Activated T-helper 1 cell treated with anti-CD3 and anti-CD28 coated beads, Interleukin-12 subunit alpha, Interleukin-12 subunit beta, Interleukin-2, Interleukin-4 antibody, amounts not matched to agents 30 ng/mL and 10 ng/mL and 1 ng/mL, durations not matched to agents 14 hours and 24 hours and 36 hours (primary cell): ENCODE measurements at regions not wholly inside any gene's neighbourhood (a gene's known extent, or its start where the extent isn't known, plus 50 kb on each side); places are given as distances from the start of the nearest gene placed in this dataset.
"Not testable (repeated sequence)": the region's sequence is repeated elsewhere in the genome, so short reads cannot be mapped to it uniquely, and the experiment has no call there.

Experiments
- DNase-seq: peaks from one replicate; pipeline ENCODE4 v3.0.0; 2021; ENCODE audit warnings: low spot score
- H3K27ac Mint-ChIP-seq: one replicate; pipeline ENCODE4 v1.8.0; 2021; ENCODE audit warnings: mild to moderate bottlenecking, mixed read lengths
- H3K27me3 Mint-ChIP-seq: one replicate; pipeline ENCODE4 v1.8.0; 2022; ENCODE audit warnings: mild to moderate bottlenecking, moderate library complexity, mixed read lengths; ENCODE audit not compliant: insufficient read depth
- H3K36me3 Mint-ChIP-seq: one replicate; pipeline ENCODE4 v1.8.0; 2021; ENCODE audit warnings: low read depth, mixed read lengths
- H3K4me1 Mint-ChIP-seq: one replicate; pipeline ENCODE4 v1.8.0; 2021; ENCODE audit warnings: low read depth, mixed read lengths
- H3K4me3 Mint-ChIP-seq: one replicate; pipeline ENCODE4 v1.8.0; 2021; ENCODE audit warnings: mild to moderate bottlenecking, moderate library complexity, mixed read lengths
- H3K9me3 Mint-ChIP-seq: one replicate; pipeline ENCODE4 v1.8.0; 2021; ENCODE audit warnings: mixed read lengths
- intact Hi-C: fragments of 100-400 bp; cut with micrococcal nuclease; formaldehyde crosslinking; loops from one replicate; pipeline ENCODE4 v1.15.1; 2024

- Mint-ChIP-seq H3K4me3 (no peak overlapping the region), H3K9me3 (no peaks in the 10 kb centered on the region), H3K36me3 (no peaks in the 10 kb centered on the region), H3K27ac (no peak overlapping the region), H3K27me3 (no peaks in the 10 kb centered on the region), H3K4me1 (no peaks in the 10 kb centered on the region)
- intact Hi-C loops, result no loop called here
- DNase-seq, result no peak
Observed at GRCh38 chr2:167783261-167784083, 463.9 kb downstream of the STK39 start.

- intact Hi-C loops, H3K4me1 Mint-ChIP-seq, H3K27me3 Mint-ChIP-seq, H3K27ac Mint-ChIP-seq, H3K4me3 Mint-ChIP-seq, H3K36me3 Mint-ChIP-seq, DNase-seq, H3K9me3 Mint-ChIP-seq: not testable (repeated sequence)
Observed at GRCh38 chr2:167781629-167782028, 465.8 kb downstream of the STK39 start.

- Mint-ChIP-seq H3K36me3 (no peaks in the 10 kb centered on the region), H3K4me3 (no peak overlapping the region), H3K4me1 (no peaks in the 10 kb centered on the region), H3K27ac (no peak overlapping the region), H3K9me3 (no peaks in the 10 kb centered on the region), H3K27me3 (peaks cover 1% of the 10 kb centered on the region)
- intact Hi-C loops, result loop anchor here (10.0 kb wide), 1 partner anchor 338 kb away; no protein-coding TSS in a partner anchor
- no peak for DNase-seq
Observed at GRCh38 chr2:167776359-167776758, 471.0 kb downstream of the STK39 start.

GRCh38 chr2:167771628-167772027 lies 475.8 kb downstream of the STK39 start:
- Mint-ChIP-seq H3K27me3 (peaks cover 2% of the 10 kb centered on the region), H3K4me3 (no peak overlapping the region), H3K27ac (no peak overlapping the region), H3K4me1 (no peaks in the 10 kb centered on the region), H3K9me3 (no peaks in the 10 kb centered on the region), H3K36me3 (no peaks in the 10 kb centered on the region)
- DNase-seq, result no peak
- intact Hi-C loops, result loop anchor here (10.0 kb wide), 1 partner anchor 343 kb away; no protein-coding TSS in a partner anchor

GRCh38 chr2:167769020-167769419 lies 478.4 kb downstream of the STK39 start:
- Mint-ChIP-seq H3K36me3 (no peaks in the 10 kb centered on the region), H3K9me3 (no peaks in the 10 kb centered on the region), H3K4me1 (no peaks in the 10 kb centered on the region), H3K27me3 (peaks cover 2% of the 10 kb centered on the region), H3K27ac (no peak overlapping the region), H3K4me3 (no peak overlapping the region)
- no peak for DNase-seq
- intact Hi-C loops, result no loop called here

- Mint-ChIP-seq H3K27ac (no peak overlapping the region), H3K4me1 (no peaks in the 10 kb centered on the region), H3K9me3 (no peaks in the 10 kb centered on the region), H3K36me3 (no peaks in the 10 kb centered on the region), H3K27me3 (peaks cover 2% of the 10 kb centered on the region), H3K4me3 (no peak overlapping the region)
- intact Hi-C loops, result no loop called here
- no peak for DNase-seq
Observed at GRCh38 chr2:167767830-167768229, 479.6 kb downstream of the STK39 start.

GRCh38 chr2:167764772-167765341 lies 482.5 kb downstream of the STK39 start:
- H3K4me3 Mint-ChIP-seq, result no peak overlapping the region
- H3K9me3 Mint-ChIP-seq, result no peaks in the 10 kb centered on the region
- no peak for DNase-seq
- no peaks in the 10 kb centered on the region for H3K4me1 Mint-ChIP-seq
- peaks cover under 1% of the 10 kb centered on the region for H3K27me3 Mint-ChIP-seq
- intact Hi-C loops, result no loop called here
- no peak overlapping the region for H3K27ac Mint-ChIP-seq
- no peaks in the 10 kb centered on the region for H3K36me3 Mint-ChIP-seq

GRCh38 chr2:167761465-167762136 lies 485.8 kb downstream of the STK39 start:
- DNase-seq, result no peak
- no peak overlapping the region for H3K4me3 Mint-ChIP-seq
- H3K4me1 Mint-ChIP-seq, result no peaks in the 10 kb centered on the region
- H3K36me3 Mint-ChIP-seq, result no peaks in the 10 kb centered on the region
- intact Hi-C loops, result no loop called here
- no peaks in the 10 kb centered on the region for H3K27me3 Mint-ChIP-seq
- no peaks in the 10 kb centered on the region for H3K9me3 Mint-ChIP-seq
- H3K27ac Mint-ChIP-seq, result no peak overlapping the region

GRCh38 chr2:167759531-167759930 lies 487.9 kb downstream of the STK39 start:
- Mint-ChIP-seq H3K9me3 (no peaks in the 10 kb centered on the region), H3K4me3 (no peak overlapping the region), H3K27me3 (no peaks in the 10 kb centered on the region), H3K27ac (no peak overlapping the region), H3K36me3 (no peaks in the 10 kb centered on the region), H3K4me1 (no peaks in the 10 kb centered on the region)
- intact Hi-C loops, result no loop called here
- DNase-seq, result no peak

- no peak for DNase-seq
- Mint-ChIP-seq H3K27ac (no peak overlapping the region), H3K9me3 (no peaks in the 10 kb centered on the region), H3K4me1 (no peaks in the 10 kb centered on the region), H3K27me3 (no peaks in the 10 kb centered on the region), H3K4me3 (no peak overlapping the region), H3K36me3 (no peaks in the 10 kb centered on the region)
- intact Hi-C loops, result no loop called here
Observed at GRCh38 chr2:167758292-167758691, 489.1 kb downstream of the STK39 start.

- H3K36me3 Mint-ChIP-seq, result no peaks in the 10 kb centered on the region
- intact Hi-C loops, result no loop called here
- no peak for DNase-seq
- no peak overlapping the region for H3K4me3 Mint-ChIP-seq
- no peak overlapping the region for H3K27ac Mint-ChIP-seq
- no peaks in the 10 kb centered on the region for H3K4me1 Mint-ChIP-seq
- H3K27me3 Mint-ChIP-seq, result no peaks in the 10 kb centered on the region
- H3K9me3 Mint-ChIP-seq, result no peaks in the 10 kb centered on the region
Observed at GRCh38 chr2:167756446-167756845, 490.9 kb downstream of the STK39 start.

- H3K4me1 Mint-ChIP-seq, result no peaks in the 10 kb centered on the region
- no peak overlapping the region for H3K27ac Mint-ChIP-seq
- DNase-seq, result no peak
- no peak overlapping the region for H3K4me3 Mint-ChIP-seq
- H3K9me3 Mint-ChIP-seq, result no peaks in the 10 kb centered on the region
- no peaks in the 10 kb centered on the region for H3K36me3 Mint-ChIP-seq
- intact Hi-C loops, result no loop called here
- peaks cover 3% of the 10 kb centered on the region for H3K27me3 Mint-ChIP-seq
Observed at GRCh38 chr2:167753142-167753541, 494.3 kb downstream of the STK39 start.

GRCh38 chr2:167752734-167753133 lies 494.7 kb downstream of the STK39 start:
- Mint-ChIP-seq H3K27ac (no peak overlapping the region), H3K4me3 (no peak overlapping the region), H3K4me1 (no peaks in the 10 kb centered on the region), H3K9me3 (no peaks in the 10 kb centered on the region), H3K27me3 (peaks cover 3% of the 10 kb centered on the region), H3K36me3 (no peaks in the 10 kb centered on the region)
- DNase-seq, result no peak
- intact Hi-C loops, result no loop called here
